Kidney (tissue), 13 donors: ENCODE measurements at regions not wholly inside any gene's neighbourhood (a gene's known extent, or its start where the extent isn't known, plus 50 kb on each side); places are given as distances from the start of the nearest gene placed in this dataset.

ENCODE experiments used
- DNase-seq, 5 donors: peaks; one replicate each; pipeline ENCODE4 v3.0.0-alpha.2; 2013 to 2020
- FAIRE-seq: peaks from 2 replicates; lab custom pipeline; 2012; peaks lifted over from hg19 to GRCh38; lab: Jason Lieb, UNC
- H3K27ac ChIP-seq, 2 donors: one replicate each; pipeline ENCODE4 v1.7.0; 2013; ENCODE audit warnings: low read depth in 2 of 2, low read length in 2 of 2, inconsistent platforms in 1 of 2
- H3K27me3 ChIP-seq: one replicate; pipeline ENCODE4 v1.7.1; 2013; ENCODE audit warnings: low read length, inconsistent platforms; ENCODE audit not compliant: control insufficient read depth, insufficient read depth
- H3K36me3 ChIP-seq, 3 donors: one replicate each; pipeline versions ENCODE4 v1.7.0 to v1.7.1; 2013; ENCODE audit warnings: low read length in 3 of 3, control low read depth in 1 of 3, inconsistent platforms in 1 of 3; ENCODE audit not compliant: insufficient read depth in 3 of 3, control insufficient read depth in 2 of 3
- H3K4me1 ChIP-seq, 3 donors: one replicate each; pipeline versions ENCODE4 v1.7.0 to v1.7.1; 2013; ENCODE audit warnings: low read length in 3 of 3, inconsistent platforms in 1 of 3, low read depth in 1 of 3; ENCODE audit not compliant: control insufficient read depth in 2 of 3, insufficient read depth in 2 of 3
- H3K4me3 ChIP-seq, 3 donors: one replicate each; pipeline versions ENCODE4 v1.7.0 to v1.8.1; 2013; ENCODE audit warnings: low read length in 3 of 3, control low read depth in 1 of 3, inconsistent platforms in 1 of 3
- H3K9ac ChIP-seq, 3 donors: one replicate each; pipeline versions ENCODE4 v1.7.0 to v1.7.1; 2013; ENCODE audit warnings: low read length in 3 of 3, control low read depth in 1 of 3, inconsistent platforms in 1 of 3
- H3K9me3 ChIP-seq, 3 donors: one replicate each; pipeline versions ENCODE4 v1.7.0 to v1.7.1; 2013; ENCODE audit warnings: low read length in 3 of 3, control low read depth in 1 of 3, inconsistent platforms in 1 of 3; ENCODE audit not compliant: control insufficient read depth in 2 of 3, insufficient read depth in 1 of 3
- intact Hi-C: fragments of 100-400 bp; cut with DNase I; formaldehyde crosslinking; loops from one replicate; pipeline ENCODE4 v1.11.1; 2022
- TF ChIP-seq, protein P1 (sequence below): IDR thresholded peaks from 3 replicates; pipeline ENCODE4 v1.5.1; 2012; ENCODE audit warnings: mild to moderate bottlenecking, moderate library complexity, borderline replicate concordance; ENCODE audit not compliant: insufficient read depth; ENCODE audit errors: extremely low read depth
- donor health status: control.
- donor health status: control.
- donor health status: control.
- donor health status: control.
- donor health status: control.
- donor health status: DM: yes; HTN: yes; CAD: no.
- donor health status: Normal renal cell carcinoma (clear cell type).

DNA sequence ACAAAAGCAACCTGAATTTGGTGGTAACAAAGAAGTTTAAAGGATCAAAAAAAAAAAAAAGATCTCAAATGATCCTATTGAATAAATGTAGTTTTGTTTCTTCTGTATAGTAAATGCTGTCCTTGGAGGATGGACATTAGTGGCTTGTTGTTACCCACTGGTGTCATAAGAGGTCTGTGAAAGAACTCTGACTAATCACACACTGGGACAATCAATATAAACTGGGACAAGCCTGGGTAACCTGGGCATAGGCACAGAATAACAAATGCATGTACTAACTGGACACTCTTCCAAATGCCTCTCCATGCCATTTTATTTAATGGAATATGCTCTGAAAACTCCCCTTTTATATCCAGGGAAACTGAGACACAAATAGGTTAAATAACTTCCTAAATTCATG is 241.4 kb downstream of the DOK5 start:
- TF ChIP-seq, protein P1, sequence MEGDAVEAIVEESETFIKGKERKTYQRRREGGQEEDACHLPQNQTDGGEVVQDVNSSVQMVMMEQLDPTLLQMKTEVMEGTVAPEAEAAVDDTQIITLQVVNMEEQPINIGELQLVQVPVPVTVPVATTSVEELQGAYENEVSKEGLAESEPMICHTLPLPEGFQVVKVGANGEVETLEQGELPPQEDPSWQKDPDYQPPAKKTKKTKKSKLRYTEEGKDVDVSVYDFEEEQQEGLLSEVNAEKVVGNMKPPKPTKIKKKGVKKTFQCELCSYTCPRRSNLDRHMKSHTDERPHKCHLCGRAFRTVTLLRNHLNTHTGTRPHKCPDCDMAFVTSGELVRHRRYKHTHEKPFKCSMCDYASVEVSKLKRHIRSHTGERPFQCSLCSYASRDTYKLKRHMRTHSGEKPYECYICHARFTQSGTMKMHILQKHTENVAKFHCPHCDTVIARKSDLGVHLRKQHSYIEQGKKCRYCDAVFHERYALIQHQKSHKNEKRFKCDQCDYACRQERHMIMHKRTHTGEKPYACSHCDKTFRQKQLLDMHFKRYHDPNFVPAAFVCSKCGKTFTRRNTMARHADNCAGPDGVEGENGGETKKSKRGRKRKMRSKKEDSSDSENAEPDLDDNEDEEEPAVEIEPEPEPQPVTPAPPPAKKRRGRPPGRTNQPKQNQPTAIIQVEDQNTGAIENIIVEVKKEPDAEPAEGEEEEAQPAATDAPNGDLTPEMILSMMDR: no peak
- H3K9me3 ChIP-seq: no peaks in the 10 kb centered on the region
- DNase-seq (no peak), FAIRE-seq (no peak)
- H3K4me1 ChIP-seq: no peaks in the 10 kb centered on the region
- H3K9ac ChIP-seq: no peak overlapping the region
- H3K27me3 ChIP-seq: no peaks in the 10 kb centered on the region
- H3K27ac ChIP-seq: no peak overlapping the region
- no peak overlapping the region for H3K4me3 ChIP-seq
- no peaks in the 10 kb centered on the region for H3K36me3 ChIP-seq
- intact Hi-C loops: no loop called here

DNA sequence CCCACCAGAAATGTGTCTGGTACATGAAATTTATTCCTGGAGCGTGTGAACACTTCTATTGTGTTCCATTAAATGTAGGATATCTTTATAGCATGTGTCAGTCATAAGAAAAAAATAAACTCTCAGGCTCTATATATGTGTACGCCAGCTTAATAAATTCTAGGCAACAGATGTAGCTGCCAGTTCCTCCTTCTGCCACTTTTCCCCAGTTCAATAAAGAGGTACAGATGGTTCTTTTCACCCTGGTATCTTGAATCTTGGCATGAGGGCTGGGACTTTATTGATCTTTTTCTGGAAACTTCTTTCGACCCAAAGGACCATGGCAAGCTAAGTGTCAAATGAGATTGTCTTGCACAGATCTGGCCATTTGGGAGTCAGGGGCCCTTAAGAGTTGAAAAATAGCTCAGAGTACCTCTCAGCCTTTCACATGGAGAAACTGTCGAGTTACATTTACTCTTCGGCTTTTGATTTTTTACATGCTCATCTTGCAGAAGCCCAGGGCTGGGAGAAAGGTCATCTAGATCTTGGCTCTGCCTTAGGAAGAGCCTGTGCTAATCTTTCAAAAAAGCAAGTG is 240.9 kb downstream of the DOK5 start:
- Histone ChIP-seq H3K27me3 (no peaks in the 10 kb centered on the region), H3K36me3 (no peaks in the 10 kb centered on the region), H3K9me3 (no peaks in the 10 kb centered on the region), H3K27ac (no peak overlapping the region), H3K9ac (no peak overlapping the region), H3K4me1 (no peaks in the 10 kb centered on the region), H3K4me3 (no peak overlapping the region)
- DNase-seq: no peak
- TF ChIP-seq, protein P1: no peak
- intact Hi-C loops: no loop called here
- FAIRE-seq: no peak

DNA sequence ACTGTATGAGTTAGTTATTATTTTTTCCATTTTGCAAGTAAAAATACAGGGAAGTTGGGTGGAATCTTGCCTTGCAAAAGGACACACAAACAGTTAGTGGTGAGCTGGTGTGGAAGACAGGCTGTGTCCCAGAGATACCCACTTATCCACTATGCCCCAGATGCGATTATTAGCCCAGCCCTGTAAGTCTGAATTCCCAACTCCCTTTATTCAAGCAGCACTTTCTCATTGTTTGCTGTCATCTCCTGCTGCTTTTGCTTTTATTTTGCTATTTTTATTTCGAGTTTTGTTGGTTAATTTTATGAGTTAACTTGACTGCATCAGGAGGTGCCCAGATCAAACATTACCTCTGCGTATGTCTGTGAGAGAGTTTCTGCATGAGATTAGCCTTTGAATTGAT is 239.4 kb downstream of the DOK5 start:
- intact Hi-C loops: no loop called here
- no peak overlapping the region for H3K4me3 ChIP-seq
- H3K4me1 ChIP-seq: no peaks in the 10 kb centered on the region
- H3K27ac ChIP-seq: no peak overlapping the region
- TF ChIP-seq, protein P1: no peak
- DNase-seq (no peak), FAIRE-seq (no peak)
- no peaks in the 10 kb centered on the region for H3K36me3 ChIP-seq
- H3K9me3 ChIP-seq: no peaks in the 10 kb centered on the region
- no peaks in the 10 kb centered on the region for H3K27me3 ChIP-seq
- no peak overlapping the region for H3K9ac ChIP-seq

DNA sequence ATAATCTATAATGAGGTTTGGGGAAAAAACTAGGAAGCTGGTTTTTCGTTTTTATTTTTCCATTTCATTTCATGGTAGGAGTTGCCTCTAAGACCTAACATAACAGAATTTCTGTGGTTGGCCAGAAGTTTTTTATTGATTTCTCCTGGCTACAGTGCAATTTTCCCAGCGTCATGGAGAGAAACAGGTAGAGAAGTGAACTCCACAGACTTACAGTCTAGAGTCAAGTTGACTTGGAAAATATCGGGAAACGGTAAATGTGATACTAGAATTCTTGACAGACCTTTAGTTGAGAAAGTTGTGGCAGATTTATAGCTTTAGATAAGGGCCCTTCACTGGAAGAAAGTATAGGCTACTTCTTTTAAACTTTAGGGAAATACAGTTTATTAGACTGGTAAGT is 238.3 kb downstream of the DOK5 start:
- no peak for FAIRE-seq
- no peak for DNase-seq
- Histone ChIP-seq H3K9me3 (no peaks in the 10 kb centered on the region), H3K36me3 (no peaks in the 10 kb centered on the region), H3K9ac (no peak overlapping the region), H3K4me3 (no peak overlapping the region), H3K4me1 (no peaks in the 10 kb centered on the region), H3K27me3 (no peaks in the 10 kb centered on the region), H3K27ac (no peak overlapping the region)
- intact Hi-C loops: no loop called here
- TF ChIP-seq, protein P1: no peak
